Bronchial epithelial cell (primary cell): ENCODE measurements at regions not wholly inside any gene's neighbourhood (a gene's known extent, or its start where the extent isn't known, plus 50 kb on each side); places are given as distances from the start of the nearest gene placed in this dataset.

ENCODE experiments used
- DNase-seq: peaks from one replicate; pipeline ENCODE4 v3.0.0-alpha.2; 2010; ENCODE audit warnings: low read depth
- FAIRE-seq: peaks from 2 replicates; lab custom pipeline; 2011; peaks lifted over from hg19 to GRCh38; lab: Jason Lieb, UNC
- H3K27me3 ChIP-seq: 2 replicates; pipeline ENCODE4 v1.5.1; 2011; ENCODE audit warnings: low read length; ENCODE audit not compliant: control insufficient read depth, insufficient read depth
- H3K36me3 ChIP-seq: 2 replicates; pipeline ENCODE4 v1.5.1; 2011; ENCODE audit warnings: low read length; ENCODE audit not compliant: control insufficient read depth, insufficient read depth
- H3K4me3 ChIP-seq: 2 replicates; pipeline ENCODE4 v1.5.1; 2011; ENCODE audit warnings: mild to moderate bottlenecking, low read depth, low read length, control low read depth
- TF ChIP-seq, protein P1 (sequence below): IDR thresholded peaks from 2 replicates; pipeline ENCODE4 v1.5.1; 2011; ENCODE audit warnings: mild to moderate bottlenecking, moderate library complexity, low read length, control low read depth, inconsistent platforms; ENCODE audit not compliant: insufficient read depth, severe bottlenecking

DNA sequence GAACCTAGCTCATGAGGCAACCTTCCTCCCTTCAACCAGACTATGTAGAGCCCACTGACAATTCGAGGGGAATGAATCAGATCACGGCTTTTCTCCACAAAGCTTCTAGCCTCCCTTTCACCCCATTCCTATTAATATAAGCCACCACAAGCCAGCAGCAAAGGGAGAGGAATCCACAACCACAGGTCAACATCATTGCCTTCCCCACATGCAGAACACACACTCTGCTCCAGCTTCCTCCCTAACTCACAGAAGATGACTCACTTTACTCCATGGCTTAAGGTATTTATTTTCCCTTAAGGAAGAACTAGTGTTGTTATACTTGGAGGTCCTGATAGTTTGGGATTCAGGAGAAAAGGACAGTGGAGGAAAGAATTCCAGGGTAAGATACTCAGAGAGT is 272.2 kb downstream of the C1D start:
- peak; percentile 37 for DNase-seq
- FAIRE-seq = no peak
- H3K36me3 ChIP-seq = no peaks in the 10 kb centered on the region
- no peak overlapping the region for H3K4me3 ChIP-seq
- no peaks in the 10 kb centered on the region for H3K27me3 ChIP-seq
- TF ChIP-seq, protein P1, sequence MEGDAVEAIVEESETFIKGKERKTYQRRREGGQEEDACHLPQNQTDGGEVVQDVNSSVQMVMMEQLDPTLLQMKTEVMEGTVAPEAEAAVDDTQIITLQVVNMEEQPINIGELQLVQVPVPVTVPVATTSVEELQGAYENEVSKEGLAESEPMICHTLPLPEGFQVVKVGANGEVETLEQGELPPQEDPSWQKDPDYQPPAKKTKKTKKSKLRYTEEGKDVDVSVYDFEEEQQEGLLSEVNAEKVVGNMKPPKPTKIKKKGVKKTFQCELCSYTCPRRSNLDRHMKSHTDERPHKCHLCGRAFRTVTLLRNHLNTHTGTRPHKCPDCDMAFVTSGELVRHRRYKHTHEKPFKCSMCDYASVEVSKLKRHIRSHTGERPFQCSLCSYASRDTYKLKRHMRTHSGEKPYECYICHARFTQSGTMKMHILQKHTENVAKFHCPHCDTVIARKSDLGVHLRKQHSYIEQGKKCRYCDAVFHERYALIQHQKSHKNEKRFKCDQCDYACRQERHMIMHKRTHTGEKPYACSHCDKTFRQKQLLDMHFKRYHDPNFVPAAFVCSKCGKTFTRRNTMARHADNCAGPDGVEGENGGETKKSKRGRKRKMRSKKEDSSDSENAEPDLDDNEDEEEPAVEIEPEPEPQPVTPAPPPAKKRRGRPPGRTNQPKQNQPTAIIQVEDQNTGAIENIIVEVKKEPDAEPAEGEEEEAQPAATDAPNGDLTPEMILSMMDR = no peak

DNA sequence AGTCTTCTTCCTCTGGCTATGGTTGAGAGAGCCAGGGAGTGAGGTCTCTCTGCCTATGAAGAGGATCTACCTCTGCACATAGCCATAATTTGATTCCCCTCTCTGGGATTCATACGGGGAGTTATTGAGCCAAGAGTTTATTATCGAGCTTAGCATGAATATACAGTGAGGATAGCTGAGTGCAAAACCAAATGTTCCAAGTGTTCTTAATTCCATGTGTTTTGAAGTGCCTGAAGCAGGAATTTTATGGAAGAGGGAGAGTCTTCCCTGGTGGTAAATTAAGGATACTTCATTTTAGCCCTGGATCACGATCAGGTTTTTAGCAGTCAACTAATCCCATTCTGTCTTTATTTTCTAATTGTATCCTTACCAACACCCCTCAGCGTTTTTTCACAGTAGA is 270.6 kb downstream of the C1D start:
- TF ChIP-seq, protein P1 = no peak
- DNase-seq (no peak), FAIRE-seq (no peak)

DNA sequence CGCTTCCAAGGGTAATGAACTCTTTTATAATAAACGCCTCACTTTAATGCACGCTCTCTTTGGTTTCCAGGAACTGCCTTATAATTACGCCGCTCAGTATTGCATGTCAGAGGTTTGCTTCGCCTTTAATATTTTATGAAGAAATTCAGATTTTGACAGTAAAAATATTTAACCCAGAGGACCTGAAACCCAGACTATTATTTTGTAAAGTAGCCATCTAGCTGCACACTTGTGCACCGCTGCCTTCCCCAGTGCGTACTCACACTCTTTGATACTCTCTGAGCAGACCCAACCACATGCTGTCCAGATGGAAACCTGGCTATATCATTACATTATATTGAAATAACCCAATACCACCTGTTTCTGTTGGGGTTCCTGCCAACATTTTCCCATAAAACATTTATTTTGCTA is 270.1 kb downstream of the C1D start:
- DNase-seq (no peak), FAIRE-seq (no peak)
- no peak overlapping the region for H3K4me3 ChIP-seq
- TF ChIP-seq, protein P1 = no peak
- no peaks in the 10 kb centered on the region for H3K27me3 ChIP-seq
- no peaks in the 10 kb centered on the region for H3K36me3 ChIP-seq

More for the DNA sequence above, 270.6 kb downstream of the C1D start:
- Histone ChIP-seq H3K36me3 (no peaks in the 10 kb centered on the region), H3K27me3 (no peaks in the 10 kb centered on the region), H3K4me3 (no peak overlapping the region)

GRCh38 chr2:67797801-67798540 is 264.8 kb downstream of the C1D start:
- no peak for FAIRE-seq

GRCh38 chr2:67798541-67799160 is 264.2 kb downstream of the C1D start:
- no peaks in the 10 kb centered on the region for H3K27me3 ChIP-seq
- H3K36me3 ChIP-seq = no peaks in the 10 kb centered on the region
- no peak overlapping the region for H3K4me3 ChIP-seq
- DNase-seq = no peak
- FAIRE-seq = no peak
- TF ChIP-seq, protein P1 = no peak

More at GRCh38 chr2:67797801-67798540, 264.8 kb downstream of the C1D start:
- Histone ChIP-seq H3K4me3 (no peak overlapping the region), H3K36me3 (no peaks in the 10 kb centered on the region), H3K27me3 (no peaks in the 10 kb centered on the region)
- TF ChIP-seq, protein P1 = no peak
- peak; percentile 33 for DNase-seq
